DOHH2 (cell line): ENCODE measurements at regions not wholly inside any gene's neighbourhood (a gene's known extent, or its start where the extent isn't known, plus 50 kb on each side); places are given as distances from the start of the nearest gene placed in this dataset.

Experiments used
- H3F3A ChIP-seq: fragments of 200-600 bp; sonication (generic), shearing (Covaris generic); 2 replicates; pipeline ENCODE4 v1.6.0; 2016; ENCODE audit warnings: antibody characterized with exemption, mild to moderate bottlenecking; ENCODE audit not compliant: control insufficient read depth, insufficient read depth
- H3K27ac ChIP-seq: fragments of 200-600 bp; sonication (generic); 2 replicates; pipeline ENCODE4 v1.5.1; 2014; ENCODE audit warnings: low read depth, mild to moderate bottlenecking, low read length, moderate library complexity
- H3K27me3 ChIP-seq: fragments of 200-600 bp; sonication (generic); 2 replicates; pipeline ENCODE4 v1.6.1; 2014; ENCODE audit warnings: mild to moderate bottlenecking, low read length, mixed read lengths; ENCODE audit not compliant: control insufficient read depth
- H3K36me3 ChIP-seq: fragments of 200-600 bp; sonication (generic); 2 replicates; pipeline ENCODE4 v1.6.1; 2014; ENCODE audit warnings: mild to moderate bottlenecking, low read length, moderate library complexity, mixed read lengths; ENCODE audit not compliant: control insufficient read depth
- H3K4me1 ChIP-seq: fragments of 200-600 bp; sonication (generic); 2 replicates; pipeline ENCODE4 v1.6.1; 2014; ENCODE audit warnings: mild to moderate bottlenecking, low read length, mixed read lengths; ENCODE audit not compliant: control insufficient read depth
- H3K4me2 ChIP-seq: fragments of 200-600 bp; sonication (generic); 2 replicates; pipeline ENCODE4 v1.6.0; 2014; ENCODE audit warnings: mild to moderate bottlenecking, low read length, moderate library complexity
- H3K4me3 ChIP-seq: fragments of 200-600 bp; sonication (generic); 2 replicates; pipeline ENCODE4 v1.5.1; 2014; ENCODE audit warnings: mild to moderate bottlenecking, low read length, mixed read lengths
- H3K79me2 ChIP-seq: fragments of 200-600 bp; sonication (generic); 2 replicates; pipeline ENCODE4 v1.6.1; 2014; ENCODE audit warnings: mild to moderate bottlenecking, low read length, mixed read lengths; ENCODE audit not compliant: control insufficient read depth
- H3K9me2 ChIP-seq: fragments of 200-600 bp; sonication (generic); replicated peaks from 2 replicates; pipeline ENCODE4 v1.6.1; 2014; ENCODE audit warnings: mild to moderate bottlenecking, low read length, mixed read lengths; ENCODE audit not compliant: control insufficient read depth
- H3K9me3 ChIP-seq: fragments of 200-600 bp; sonication (generic); 2 replicates; pipeline ENCODE4 v1.6.1; 2014; ENCODE audit warnings: antibody characterized with exemption, low read length, mixed read lengths; ENCODE audit not compliant: control insufficient read depth, insufficient read depth
- H4K20me1 ChIP-seq: fragments of 200-600 bp; sonication (generic); 2 replicates; pipeline ENCODE4 v1.6.0; 2014; ENCODE audit warnings: low read depth, mild to moderate bottlenecking, antibody characterized with exemption, low read length, moderate library complexity; ENCODE audit not compliant: control insufficient read depth, insufficient read depth
- EZH2phosphoT487 ChIP-seq: fragments of 200-600 bp; sonication (generic); IDR thresholded peaks from 2 replicates; pipeline ENCODE4 v1.6.1; 2017; ENCODE audit warnings: borderline replicate concordance, mild to moderate bottlenecking, antibody characterized with exemption, low read length, moderate library complexity, mixed read lengths
- TF ChIP-seq, protein P1 (sequence below): fragments of 200-600 bp; sonication (generic); IDR thresholded peaks from one replicate; pipeline ENCODE4 v1.5.1; 2014; ENCODE audit warnings: antibody characterized with exemption, mild to moderate bottlenecking, low read depth, low read length; ENCODE audit not compliant: poor library complexity, severe bottlenecking

DNA sequence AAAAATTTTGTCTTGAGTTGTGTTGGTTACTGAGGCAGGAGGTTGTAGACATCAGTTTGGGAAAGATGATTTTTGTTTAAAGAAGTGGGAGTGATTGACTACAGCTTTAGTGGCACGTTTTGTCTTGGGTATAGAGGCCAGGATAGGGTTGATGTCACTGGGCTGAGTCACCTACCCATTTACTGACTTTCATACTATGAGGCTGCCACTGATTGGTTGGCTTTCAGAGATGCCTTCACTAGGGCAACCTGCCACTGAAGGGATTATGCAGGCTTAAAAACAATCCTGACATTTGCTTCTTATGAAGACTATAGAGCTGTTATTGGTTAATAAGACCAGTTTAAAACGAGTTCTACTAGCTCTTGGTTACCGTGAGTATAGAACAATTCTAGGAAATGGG, 479.1 kb downstream of the SOX11 start:
- Histone ChIP-seq H3K4me2 (no peak overlapping the region), H3K79me2 (no peaks in the 10 kb centered on the region), H4K20me1 (no peaks in the 10 kb centered on the region), H3K9me2 (no peaks in the 10 kb centered on the region), H3K27me3 (no peaks in the 10 kb centered on the region), H3K36me3 (no peaks in the 10 kb centered on the region), H3F3A (no peaks in the 10 kb centered on the region), H3K9me3 (peaks cover 11% of the 10 kb centered on the region), H3K4me3 (no peak overlapping the region), H3K27ac (no peak overlapping the region), H3K4me1 (no peaks in the 10 kb centered on the region)
- TF ChIP-seq, protein P1, sequence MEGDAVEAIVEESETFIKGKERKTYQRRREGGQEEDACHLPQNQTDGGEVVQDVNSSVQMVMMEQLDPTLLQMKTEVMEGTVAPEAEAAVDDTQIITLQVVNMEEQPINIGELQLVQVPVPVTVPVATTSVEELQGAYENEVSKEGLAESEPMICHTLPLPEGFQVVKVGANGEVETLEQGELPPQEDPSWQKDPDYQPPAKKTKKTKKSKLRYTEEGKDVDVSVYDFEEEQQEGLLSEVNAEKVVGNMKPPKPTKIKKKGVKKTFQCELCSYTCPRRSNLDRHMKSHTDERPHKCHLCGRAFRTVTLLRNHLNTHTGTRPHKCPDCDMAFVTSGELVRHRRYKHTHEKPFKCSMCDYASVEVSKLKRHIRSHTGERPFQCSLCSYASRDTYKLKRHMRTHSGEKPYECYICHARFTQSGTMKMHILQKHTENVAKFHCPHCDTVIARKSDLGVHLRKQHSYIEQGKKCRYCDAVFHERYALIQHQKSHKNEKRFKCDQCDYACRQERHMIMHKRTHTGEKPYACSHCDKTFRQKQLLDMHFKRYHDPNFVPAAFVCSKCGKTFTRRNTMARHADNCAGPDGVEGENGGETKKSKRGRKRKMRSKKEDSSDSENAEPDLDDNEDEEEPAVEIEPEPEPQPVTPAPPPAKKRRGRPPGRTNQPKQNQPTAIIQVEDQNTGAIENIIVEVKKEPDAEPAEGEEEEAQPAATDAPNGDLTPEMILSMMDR: no peak
- TF ChIP-seq EZH2phosphoT487: no peak

DNA sequence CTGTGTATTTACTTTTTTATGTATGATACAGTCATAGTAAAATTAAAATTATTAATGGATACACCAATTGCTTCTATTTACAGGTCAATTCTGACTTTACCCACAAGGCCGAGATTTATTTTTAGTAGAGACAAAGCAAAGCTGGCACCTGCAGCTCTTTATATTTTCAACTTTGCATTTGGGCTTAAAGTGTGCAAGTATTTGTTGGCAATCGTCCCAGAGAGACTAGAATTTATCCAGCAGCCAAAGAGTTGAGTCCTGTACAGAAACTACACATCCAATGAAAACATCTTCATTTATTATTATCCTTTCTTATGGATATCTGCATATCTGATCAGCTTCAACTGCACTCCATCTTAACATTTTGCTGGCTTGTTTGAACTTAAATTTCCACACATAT, 485.6 kb downstream of the SOX11 start:
- no peak overlapping the region for H3K4me3 ChIP-seq
- no peaks in the 10 kb centered on the region for H4K20me1 ChIP-seq
- TF ChIP-seq EZH2phosphoT487: no peak
- TF ChIP-seq, protein P1: no peak
- H3K27ac ChIP-seq: no peak overlapping the region
- no peak overlapping the region for H3K4me2 ChIP-seq
- H3K9me2 ChIP-seq: no peaks in the 10 kb centered on the region
- H3K36me3 ChIP-seq: no peaks in the 10 kb centered on the region
- H3K79me2 ChIP-seq: no peaks in the 10 kb centered on the region
- H3K4me1 ChIP-seq: peaks cover 18% of the 10 kb centered on the region
- H3F3A ChIP-seq: no peaks in the 10 kb centered on the region
- H3K9me3 ChIP-seq: peaks cover 6% of the 10 kb centered on the region
- no peaks in the 10 kb centered on the region for H3K27me3 ChIP-seq

DNA sequence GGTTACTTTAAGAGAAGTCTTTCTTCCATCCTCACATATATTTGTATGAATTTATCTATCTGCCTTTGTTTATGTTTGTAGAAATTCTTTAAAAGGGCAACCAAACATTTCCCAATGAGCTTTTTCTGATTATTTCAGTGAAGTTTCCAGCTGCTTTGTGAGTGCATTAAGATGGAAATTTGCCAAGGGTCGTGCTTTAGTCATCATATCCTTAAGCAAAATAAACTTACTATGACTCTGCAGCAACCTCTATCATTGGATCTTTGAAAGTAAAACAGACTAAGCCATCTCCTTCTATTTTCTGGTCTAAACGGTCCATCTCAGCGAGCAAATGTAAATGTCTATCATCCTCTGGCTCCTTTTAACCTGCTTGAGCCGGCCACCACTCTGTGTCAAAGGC, 489.3 kb downstream of the SOX11 start:
- H3K27ac ChIP-seq: no peak overlapping the region

More for the DNA sequence above, 489.3 kb downstream of the SOX11 start:
- no peaks in the 10 kb centered on the region for H4K20me1 ChIP-seq
- 0 out of 2 replicates have a peak, but pooled peaks cover 2% of the 10 kb centered on the region for H3K9me3 ChIP-seq
- TF ChIP-seq EZH2phosphoT487: no peak
- TF ChIP-seq, protein P1: no peak
- H3K27me3 ChIP-seq: no peaks in the 10 kb centered on the region
- H3K4me2 ChIP-seq: no peak overlapping the region
- no peaks in the 10 kb centered on the region for H3K9me2 ChIP-seq
- no peaks in the 10 kb centered on the region for H3K79me2 ChIP-seq
- peaks cover 18% of the 10 kb centered on the region for H3K4me1 ChIP-seq
- no peaks in the 10 kb centered on the region for H3K36me3 ChIP-seq
- H3F3A ChIP-seq: no peaks in the 10 kb centered on the region; the same call in 1 of the 2 replicates
- no peak overlapping the region for H3K4me3 ChIP-seq
